Skeletal muscle satellite cell (primary cell): ENCODE measurements at regions not wholly inside any gene's neighbourhood (a gene's known extent, or its start where the extent isn't known, plus 50 kb on each side); places are given as distances from the start of the nearest gene placed in this dataset.

Experiments used
- H3K27me3 ChIP-seq: 2 replicates; pipeline ENCODE4 v1.7.0; 2013; ENCODE audit warnings: low read length; ENCODE audit not compliant: control insufficient read depth, insufficient read depth
- H3K36me3 ChIP-seq: 2 replicates; pipeline ENCODE4 v1.7.0; 2013; ENCODE audit warnings: mild to moderate bottlenecking, control low read depth, low read length; ENCODE audit not compliant: insufficient read depth
- H3K4me1 ChIP-seq: 2 replicates; pipeline ENCODE4 v1.7.0; 2013; ENCODE audit warnings: low read length; ENCODE audit not compliant: control insufficient read depth, insufficient read depth
- H3K4me2 ChIP-seq: 2 replicates; pipeline ENCODE4 v1.7.0; 2013; ENCODE audit warnings: mild to moderate bottlenecking, low read length
- H3K4me3 ChIP-seq: 2 replicates; pipeline ENCODE4 v1.7.0; 2013; ENCODE audit warnings: low read length
- H3K9ac ChIP-seq: 2 replicates; pipeline ENCODE4 v1.7.0; 2013; ENCODE audit warnings: mild to moderate bottlenecking, low read depth, low read length, moderate library complexity
- H3K9me3 ChIP-seq: replicated peaks from 2 replicates; pipeline ENCODE4 v1.7.0; 2013; ENCODE audit warnings: mild to moderate bottlenecking, control low read depth, low read length

DNA sequence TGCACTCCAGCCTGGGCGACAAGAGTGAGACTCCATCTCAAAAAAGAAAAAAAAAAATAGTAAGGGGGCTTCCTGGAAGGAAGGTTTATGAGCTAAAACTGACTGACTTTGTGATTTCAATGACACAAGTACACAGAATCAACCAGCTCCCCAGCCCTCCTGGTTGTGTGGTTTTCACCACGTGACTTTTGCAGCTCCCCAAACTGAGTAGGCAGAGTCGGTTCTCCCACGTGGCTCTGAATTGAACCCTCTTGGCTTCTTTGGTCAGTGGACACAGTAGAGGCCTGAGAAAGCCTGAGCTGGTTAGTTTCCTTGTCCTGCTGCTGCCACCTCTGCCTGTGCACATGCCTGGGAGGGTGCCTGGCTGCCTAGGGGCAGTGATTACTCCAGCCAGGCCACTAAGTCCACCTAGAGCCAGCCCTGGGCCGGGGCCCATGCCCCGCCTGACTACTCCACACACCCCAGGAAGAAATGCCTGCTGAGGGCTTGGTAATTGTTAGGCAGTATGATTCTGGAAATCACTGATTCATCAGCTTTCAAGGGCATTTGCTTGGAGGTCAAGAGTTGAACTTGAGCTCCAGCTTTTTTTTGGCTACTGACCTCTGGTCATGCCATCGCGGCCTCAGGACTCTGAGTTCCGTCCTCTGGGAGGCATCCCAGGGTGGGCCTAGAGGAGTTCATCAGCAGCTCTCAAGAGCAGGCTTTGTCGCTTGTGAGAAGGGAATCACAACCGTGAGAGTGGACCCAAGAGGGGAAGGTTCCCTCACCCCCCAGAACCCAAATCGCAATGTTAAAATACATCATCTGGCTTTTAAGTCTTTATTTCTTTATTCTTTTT is 431.9 kb upstream of the HS6ST1 start:
- Histone ChIP-seq H3K36me3 (no peaks in the 10 kb centered on the region), H3K9me3 (no peaks in the 10 kb centered on the region), H3K4me2 (no peak overlapping the region), H3K27me3 (no peaks in the 10 kb centered on the region), H3K4me3 (no peak overlapping the region), H3K9ac (no peak overlapping the region), H3K4me1 (no peaks in the 10 kb centered on the region)

DNA sequence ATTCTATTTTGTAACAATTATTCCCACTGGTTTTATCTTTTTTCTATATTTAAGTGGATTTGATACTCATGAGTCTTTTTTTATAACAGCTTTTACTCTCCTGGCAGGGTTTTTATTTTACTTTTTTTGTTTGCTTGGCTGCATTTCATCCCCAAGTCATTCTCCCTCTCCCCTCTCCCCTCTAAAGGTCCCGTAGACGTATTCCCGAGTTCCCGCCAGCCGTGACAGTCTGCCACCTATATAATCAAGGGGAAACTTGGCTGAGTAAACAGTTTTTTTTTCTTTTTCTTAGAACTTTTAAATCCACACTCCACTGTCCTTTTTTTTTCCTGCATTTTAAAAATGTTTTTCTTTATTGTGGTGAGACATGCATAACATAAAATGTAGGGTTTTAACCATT is 433.1 kb upstream of the HS6ST1 start:
- Histone ChIP-seq H3K4me1 (no peaks in the 10 kb centered on the region), H3K27me3 (no peaks in the 10 kb centered on the region), H3K9me3 (no peaks in the 10 kb centered on the region), H3K9ac (no peak overlapping the region), H3K4me3 (no peak overlapping the region), H3K4me2 (no peak overlapping the region), H3K36me3 (no peaks in the 10 kb centered on the region)

DNA sequence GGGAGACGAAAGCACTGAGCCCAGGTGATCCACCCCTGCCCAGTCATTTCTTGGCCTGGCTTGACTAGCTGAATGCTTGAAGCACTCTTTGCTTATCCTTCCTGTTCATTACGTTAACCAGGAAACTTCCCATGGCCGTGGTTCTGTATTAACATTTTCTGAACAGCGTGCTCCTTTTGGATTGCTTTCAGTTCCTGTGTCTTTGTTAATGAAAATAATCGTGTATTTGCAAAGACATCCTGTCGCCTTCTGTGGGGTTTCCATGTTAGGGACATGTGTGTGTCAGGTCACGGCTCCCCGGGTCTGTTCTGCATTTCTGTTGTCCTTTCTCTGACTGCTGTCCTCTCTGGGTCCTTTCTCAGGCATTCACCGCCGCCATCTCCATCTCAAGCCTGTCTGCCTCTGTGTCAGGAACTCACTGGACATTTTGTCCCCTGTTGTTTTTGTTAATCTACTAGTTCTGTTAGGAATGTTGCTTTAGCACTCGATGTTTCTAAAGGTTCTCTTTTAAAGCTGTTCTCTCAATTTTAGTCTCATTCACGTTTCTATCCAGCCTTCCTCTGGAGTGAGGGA is 434.1 kb upstream of the HS6ST1 start:
- Histone ChIP-seq H3K27me3 (no peaks in the 10 kb centered on the region), H3K4me1 (no peaks in the 10 kb centered on the region)

DNA sequence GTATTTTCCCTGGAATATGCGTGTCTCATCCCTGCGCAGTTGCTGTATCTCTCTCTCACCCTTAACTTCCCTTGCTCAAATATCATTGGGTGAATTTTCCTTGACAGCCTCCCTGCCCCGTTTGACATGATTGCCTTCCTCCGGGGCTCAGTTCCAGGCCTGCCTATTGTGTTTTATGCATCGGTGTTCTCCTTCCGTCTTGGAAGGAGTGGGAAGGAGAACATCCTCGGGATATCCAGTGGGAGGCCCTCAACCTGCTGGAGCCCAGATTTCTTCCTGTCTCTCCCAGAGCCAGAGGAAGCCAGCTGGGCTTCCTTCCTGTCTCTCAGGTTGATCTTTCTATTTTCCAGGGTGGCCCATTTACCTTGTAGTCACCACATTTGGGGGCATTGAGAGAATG is 434.7 kb upstream of the HS6ST1 start:
- Histone ChIP-seq H3K9ac (no peak overlapping the region), H3K36me3 (no peaks in the 10 kb centered on the region), H3K4me3 (no peak overlapping the region), H3K27me3 (no peaks in the 10 kb centered on the region), H3K9me3 (no peaks in the 10 kb centered on the region), H3K4me2 (no peak overlapping the region), H3K4me1 (no peaks in the 10 kb centered on the region)

More for the DNA sequence above, 434.1 kb upstream of the HS6ST1 start:
- no peaks in the 10 kb centered on the region for H3K36me3 ChIP-seq
- no peak overlapping the region for H3K4me2 ChIP-seq
- no peaks in the 10 kb centered on the region for H3K9me3 ChIP-seq
- no peak overlapping the region for H3K9ac ChIP-seq
- no peak overlapping the region for H3K4me3 ChIP-seq

DNA sequence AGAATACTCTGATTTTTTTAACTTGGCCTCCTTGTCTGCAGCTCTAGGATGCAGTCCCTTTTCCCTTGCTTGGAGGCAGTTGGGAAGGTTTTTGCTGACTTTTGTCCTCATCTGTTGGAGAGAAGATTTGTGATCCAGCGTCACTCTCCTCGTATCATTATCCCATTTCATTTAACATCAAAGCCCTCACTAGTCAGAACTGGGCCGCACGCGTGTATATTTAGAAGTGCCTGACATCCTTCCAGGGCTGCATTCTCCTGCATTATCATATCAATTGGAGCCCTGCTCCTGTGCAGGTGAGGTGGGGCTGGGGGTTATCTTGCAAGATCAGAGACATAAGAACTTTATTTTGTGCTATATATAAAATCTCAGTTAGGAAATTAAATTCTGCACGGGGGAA is 435.1 kb upstream of the HS6ST1 start:
- Histone ChIP-seq H3K36me3 (no peaks in the 10 kb centered on the region), H3K9me3 (no peaks in the 10 kb centered on the region), H3K27me3 (no peaks in the 10 kb centered on the region), H3K4me1 (no peaks in the 10 kb centered on the region), H3K4me3 (no peak overlapping the region), H3K9ac (no peak overlapping the region), H3K4me2 (no peak overlapping the region)

DNA sequence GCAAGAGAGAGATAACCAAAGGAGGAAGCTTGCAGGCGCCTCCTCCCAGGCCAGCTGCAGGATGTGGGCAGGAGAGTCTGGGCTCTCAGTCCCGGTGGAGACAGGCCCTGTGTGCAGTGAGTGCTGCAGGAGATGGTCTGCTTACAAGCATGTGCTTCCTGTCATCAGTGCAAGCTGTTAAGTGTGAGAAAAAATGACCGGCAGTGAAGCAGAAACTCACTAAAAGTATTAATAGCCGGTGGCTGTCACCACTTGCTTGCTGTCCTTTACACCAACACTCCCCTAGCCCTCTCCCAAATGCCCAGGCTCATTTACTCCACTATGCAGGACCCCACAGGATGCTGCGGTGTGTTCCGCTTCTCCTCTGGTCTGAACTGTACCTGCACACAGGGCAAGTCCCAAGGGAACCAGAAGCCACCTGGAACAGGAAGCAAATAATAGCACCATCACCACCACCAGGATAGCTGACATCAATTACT is 435.6 kb upstream of the HS6ST1 start:
- H3K36me3 ChIP-seq: no peaks in the 10 kb centered on the region
- H3K27me3 ChIP-seq: no peaks in the 10 kb centered on the region
- no peaks in the 10 kb centered on the region for H3K9me3 ChIP-seq
- no peak overlapping the region for H3K4me3 ChIP-seq
- no peak overlapping the region for H3K4me2 ChIP-seq
- no peaks in the 10 kb centered on the region for H3K4me1 ChIP-seq
- H3K9ac ChIP-seq: no peak overlapping the region

DNA sequence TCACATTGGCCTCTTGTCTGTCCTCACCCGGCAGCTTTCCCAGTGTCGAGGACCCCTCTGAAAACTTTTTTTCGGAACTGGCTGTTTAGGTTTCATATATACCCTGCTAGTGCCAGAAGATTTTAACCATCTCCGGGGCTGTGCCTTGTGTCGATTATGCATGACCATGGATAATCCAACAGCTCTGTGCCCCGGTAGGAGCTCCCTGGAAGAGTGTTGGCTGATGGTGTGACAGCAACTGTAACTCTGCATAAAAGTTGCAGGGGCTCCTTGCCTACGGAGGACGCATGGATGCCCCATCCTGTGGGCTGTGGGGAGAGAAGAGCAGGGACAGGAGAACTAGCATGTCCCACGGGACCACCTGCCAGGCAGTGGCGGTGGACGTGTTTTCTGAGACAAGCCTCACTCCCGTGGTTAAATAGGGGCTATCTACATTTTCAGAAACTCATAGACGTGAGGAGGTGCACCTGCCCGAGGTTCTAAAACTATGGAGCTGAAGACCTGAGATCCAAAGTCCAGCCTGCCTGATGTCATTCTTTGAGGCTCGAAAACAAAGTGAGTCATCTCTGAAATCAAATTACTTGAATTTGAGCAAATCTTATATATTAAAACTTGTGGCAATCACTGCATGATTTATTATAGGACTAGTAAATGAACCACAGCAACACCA is 437.2 kb upstream of the HS6ST1 start:
- no peak overlapping the region for H3K9ac ChIP-seq
- no peaks in the 10 kb centered on the region for H3K4me1 ChIP-seq
- no peaks in the 10 kb centered on the region for H3K27me3 ChIP-seq
- no peaks in the 10 kb centered on the region for H3K36me3 ChIP-seq
- no peak overlapping the region for H3K4me2 ChIP-seq
- H3K4me3 ChIP-seq: no peak overlapping the region
- no peaks in the 10 kb centered on the region for H3K9me3 ChIP-seq

DNA sequence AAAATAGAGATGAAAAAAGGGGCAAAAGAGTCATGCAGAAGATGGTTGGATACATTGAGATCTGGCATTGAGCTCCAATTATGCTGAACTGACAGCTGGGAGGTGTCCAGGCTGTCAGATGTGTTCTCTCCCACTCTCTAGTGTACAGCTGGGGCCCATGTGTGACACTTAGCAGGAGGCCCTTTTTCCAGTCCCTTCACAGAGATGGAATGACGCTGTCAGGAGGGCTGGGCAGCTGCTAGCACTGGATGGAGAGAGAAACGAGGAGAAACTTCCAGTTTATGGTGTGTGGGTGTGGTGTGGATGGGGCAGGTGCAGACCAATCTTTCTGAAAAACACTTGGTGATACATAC is 437.7 kb upstream of the HS6ST1 start:
- no peak overlapping the region for H3K9ac ChIP-seq
- H3K4me3 ChIP-seq: no peak overlapping the region
- H3K4me2 ChIP-seq: no peak overlapping the region
- H3K27me3 ChIP-seq: no peaks in the 10 kb centered on the region
- H3K9me3 ChIP-seq: no peaks in the 10 kb centered on the region
- no peaks in the 10 kb centered on the region for H3K36me3 ChIP-seq
- H3K4me1 ChIP-seq: no peaks in the 10 kb centered on the region

DNA sequence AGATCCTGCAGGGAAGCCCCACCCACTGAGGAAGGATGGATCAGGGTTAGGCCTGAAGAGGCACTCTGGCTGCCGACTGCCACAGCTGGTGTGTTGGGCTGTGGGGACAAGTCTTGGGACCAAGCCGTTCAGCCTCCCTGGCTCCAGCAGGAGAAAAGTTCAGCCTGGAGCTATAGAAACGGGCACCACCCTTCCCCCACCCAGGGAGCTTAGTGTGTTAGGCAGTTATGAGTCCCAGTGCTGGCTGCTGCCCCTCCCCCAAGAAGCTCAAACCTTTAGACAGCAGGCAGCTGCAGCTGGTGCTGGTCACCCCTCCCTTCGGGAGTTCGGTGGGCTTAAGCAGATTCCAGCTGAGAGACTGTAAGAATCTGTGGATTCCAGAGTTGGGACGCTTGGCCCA is 447.1 kb upstream of the HS6ST1 start:
- H3K4me3 ChIP-seq: no peak overlapping the region
- peaks cover 12% of the 10 kb centered on the region for H3K9me3 ChIP-seq
- H3K9ac ChIP-seq: no peak overlapping the region
- H3K27me3 ChIP-seq: no peaks in the 10 kb centered on the region
- H3K4me2 ChIP-seq: no peak overlapping the region
- no peaks in the 10 kb centered on the region for H3K4me1 ChIP-seq
- H3K36me3 ChIP-seq: no peaks in the 10 kb centered on the region

DNA sequence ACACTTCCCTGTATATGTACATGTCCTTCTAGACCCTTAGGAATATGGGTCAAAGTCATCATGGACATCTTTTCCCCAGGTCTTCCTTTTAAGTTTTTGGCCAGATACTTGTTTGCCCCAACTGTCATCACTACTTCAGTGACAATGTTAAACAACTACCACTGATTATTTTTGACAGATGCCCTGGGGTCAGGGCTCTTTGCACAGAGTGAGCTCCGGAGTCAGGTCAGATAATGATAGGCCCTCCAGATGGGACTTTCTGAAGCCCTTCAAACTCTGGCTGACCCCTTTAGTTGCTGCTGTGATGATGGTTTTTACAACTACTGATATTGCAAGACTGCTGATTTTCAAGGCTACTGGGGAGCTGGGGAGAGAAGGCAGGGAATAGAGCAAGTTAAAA is 449.4 kb upstream of the HS6ST1 start:
- H3K9me3 ChIP-seq: peaks cover 12% of the 10 kb centered on the region
- no peaks in the 10 kb centered on the region for H3K36me3 ChIP-seq
- H3K9ac ChIP-seq: no peak overlapping the region
- no peak overlapping the region for H3K4me3 ChIP-seq
- no peak overlapping the region for H3K4me2 ChIP-seq
- no peaks in the 10 kb centered on the region for H3K4me1 ChIP-seq
- no peaks in the 10 kb centered on the region for H3K27me3 ChIP-seq

DNA sequence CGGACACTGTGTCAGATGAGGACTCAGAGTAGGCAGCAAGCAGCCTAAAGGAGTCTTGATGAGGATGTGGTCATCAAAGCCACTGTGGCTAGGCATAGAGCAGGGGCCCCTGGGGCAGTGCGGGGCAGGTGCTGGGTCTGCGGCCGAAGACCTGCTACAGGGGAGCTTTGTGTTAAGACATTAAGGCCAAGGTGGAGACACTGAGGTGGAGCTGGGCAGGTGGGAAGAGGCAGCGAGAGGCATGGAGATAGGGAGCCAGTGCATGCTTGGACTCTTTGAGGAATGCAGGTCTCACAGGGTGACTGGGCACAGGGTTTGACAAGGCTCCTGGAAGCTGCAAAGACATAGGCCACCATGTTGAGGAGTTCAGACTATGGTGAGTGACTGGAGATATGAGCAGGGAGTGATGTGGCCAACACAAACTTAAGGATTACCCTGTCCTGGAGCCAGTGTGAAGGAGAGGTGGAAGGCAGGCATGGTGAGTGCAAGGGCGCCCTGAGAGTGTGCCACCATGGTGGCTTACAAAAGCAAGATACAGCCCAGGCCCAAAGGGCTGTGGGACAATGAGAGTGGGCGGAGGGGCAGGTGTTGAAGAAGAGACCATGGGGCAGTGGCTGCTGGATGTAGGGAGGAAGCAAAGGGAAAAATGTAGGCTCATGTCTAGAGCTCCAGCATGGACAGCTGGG is 450.9 kb upstream of the HS6ST1 start:
- Histone ChIP-seq H3K4me2 (no peak overlapping the region), H3K4me1 (no peaks in the 10 kb centered on the region), H3K36me3 (no peaks in the 10 kb centered on the region), H3K4me3 (no peak overlapping the region), H3K27me3 (no peaks in the 10 kb centered on the region), H3K9ac (no peak overlapping the region), H3K9me3 (peaks cover 19% of the 10 kb centered on the region)
